ENCODE measurements at regions not wholly inside any gene's neighbourhood (a gene's known extent, or its start where the extent isn't known, plus 50 kb on each side); places are given as distances from the start of the nearest gene placed in this dataset.
"Not testable (repeated sequence)": the region's sequence is repeated elsewhere in the genome, so short reads cannot be mapped to it uniquely, and the experiment has no call there.

DNA sequence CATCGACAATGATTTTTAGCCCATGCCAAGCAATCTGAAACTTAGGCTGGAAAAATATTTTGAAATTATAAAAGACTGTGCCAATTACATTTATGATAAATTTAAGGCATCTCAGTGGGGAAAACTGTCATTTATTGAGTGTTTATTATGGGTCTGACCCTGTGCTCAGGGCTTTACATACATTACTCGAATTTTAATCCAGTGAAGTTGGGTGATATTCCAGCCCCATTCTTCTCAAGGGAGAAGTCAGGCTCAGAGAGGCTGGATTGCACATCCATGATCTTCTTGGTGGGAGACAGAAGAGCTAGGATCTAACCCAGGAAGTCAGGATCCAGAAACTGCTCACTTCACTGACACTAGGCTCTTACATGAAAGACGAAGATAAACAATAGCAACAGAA lies 260.8 kb downstream of the QDPR start:
- FAIRE-seq (no peak), DNase-seq (ENCODE audit: low spot score in 2 of 2) (no peak)

DNA sequence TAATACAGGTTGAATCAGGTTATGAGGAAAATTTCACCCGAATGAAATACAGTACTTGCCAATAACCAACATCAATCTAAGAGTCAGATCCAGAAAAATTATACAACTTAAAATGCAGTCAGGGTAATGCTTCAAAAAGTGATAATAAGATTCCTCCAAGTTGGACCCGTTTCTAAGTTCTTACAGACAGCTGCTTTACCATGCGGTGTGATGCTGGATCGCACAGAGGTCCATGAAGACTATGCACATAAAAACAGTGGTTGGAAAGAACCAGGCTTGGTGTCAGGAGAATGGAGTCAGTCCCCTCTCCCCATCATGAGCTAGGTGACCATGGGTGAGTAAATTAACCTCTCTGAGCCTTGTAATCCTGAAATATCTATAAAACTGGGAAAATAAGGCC lies 261.3 kb downstream of the QDPR start:
- DNase-seq (ENCODE audit: low spot score in 2 of 2) (no peak), FAIRE-seq (no peak)

DNA sequence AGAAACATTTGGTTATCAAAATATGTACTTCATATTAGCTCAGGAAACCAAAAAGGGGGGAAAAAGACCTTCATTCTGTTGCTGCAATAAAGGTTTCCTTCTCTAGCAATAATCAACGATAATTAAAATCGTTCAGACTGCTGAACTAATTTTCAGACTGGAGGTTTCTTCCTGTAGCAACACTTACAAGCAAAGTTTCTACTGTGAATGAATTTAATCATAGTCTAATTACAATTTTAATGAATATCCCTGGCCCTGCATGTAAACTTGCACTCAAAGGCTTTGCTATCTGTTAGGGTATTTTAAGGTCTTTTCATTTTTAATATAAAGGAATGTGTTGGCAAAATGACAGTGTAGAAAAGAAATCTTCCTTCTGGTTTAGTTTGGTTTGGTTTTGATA lies 265.2 kb downstream of the QDPR start:
- DNase-seq (ENCODE audit: low spot score in 2 of 2) (no peak), FAIRE-seq (no peak)

DNA sequence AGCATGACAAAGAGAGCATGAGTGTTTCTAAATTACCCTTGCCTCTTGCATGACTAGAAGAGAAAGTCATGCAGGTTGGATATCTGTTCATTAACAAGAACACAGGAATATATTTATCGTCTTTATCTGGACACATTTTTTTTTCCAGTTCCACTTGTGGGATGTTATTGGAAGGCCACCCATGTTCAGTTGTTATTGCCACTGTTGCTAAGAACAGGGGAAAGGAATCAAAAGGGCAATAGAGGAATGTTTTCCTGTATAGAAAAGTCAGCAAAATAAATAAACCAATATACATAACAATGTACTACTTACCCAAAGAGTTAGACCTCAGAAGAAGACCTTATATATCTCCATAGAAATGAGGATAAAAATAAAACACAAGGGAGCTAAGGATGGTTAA lies 270.1 kb downstream of the QDPR start:
- FAIRE-seq (no peak), DNase-seq (ENCODE audit: low spot score in 2 of 2) (no peak)

DNA sequence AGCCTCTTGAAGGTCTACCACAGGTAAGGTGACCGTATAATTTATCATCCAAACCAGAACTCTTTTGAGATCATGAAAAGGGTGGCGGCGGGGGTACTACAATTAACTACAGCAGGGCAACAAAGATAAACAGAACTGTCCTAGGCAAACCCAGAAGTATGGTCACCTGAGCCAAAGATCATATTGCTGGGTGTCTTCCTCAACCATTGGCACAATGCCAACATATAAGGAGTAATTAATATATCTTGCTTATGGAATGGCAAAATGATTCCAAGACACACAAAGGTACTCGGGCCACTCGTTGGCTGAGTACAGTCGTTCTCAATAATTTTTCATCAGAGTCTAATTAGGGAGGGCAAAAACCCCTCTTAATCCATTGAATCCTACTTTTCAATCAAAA lies 273.3 kb downstream of the QDPR start:
- FAIRE-seq = no peak

DNA sequence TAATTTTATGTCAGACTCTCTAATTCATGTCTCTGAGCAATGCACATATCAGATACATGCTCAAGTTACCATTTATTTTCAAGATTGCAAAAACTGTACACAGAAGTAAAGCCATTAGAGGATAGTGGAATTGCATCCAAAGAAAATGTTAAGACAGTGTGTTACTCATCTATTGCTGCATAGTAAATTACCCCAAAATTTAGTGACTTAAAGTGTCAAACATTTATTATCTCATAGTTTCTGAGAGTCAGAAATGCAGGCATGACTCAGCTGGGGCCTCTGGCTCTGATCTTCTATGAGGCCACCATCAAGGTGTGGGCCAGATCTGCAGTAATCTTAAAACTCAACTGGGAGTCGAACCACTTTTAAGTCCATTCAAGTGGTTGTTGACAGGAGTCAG lies 275.2 kb downstream of the QDPR start:
- FAIRE-seq (no peak), DNase-seq (ENCODE audit: low spot score in 2 of 2) (no peak)

More for the DNA sequence above, 273.3 kb downstream of the QDPR start:
- DNase-seq (ENCODE audit: low spot score in 2 of 2) = no peak

DNA sequence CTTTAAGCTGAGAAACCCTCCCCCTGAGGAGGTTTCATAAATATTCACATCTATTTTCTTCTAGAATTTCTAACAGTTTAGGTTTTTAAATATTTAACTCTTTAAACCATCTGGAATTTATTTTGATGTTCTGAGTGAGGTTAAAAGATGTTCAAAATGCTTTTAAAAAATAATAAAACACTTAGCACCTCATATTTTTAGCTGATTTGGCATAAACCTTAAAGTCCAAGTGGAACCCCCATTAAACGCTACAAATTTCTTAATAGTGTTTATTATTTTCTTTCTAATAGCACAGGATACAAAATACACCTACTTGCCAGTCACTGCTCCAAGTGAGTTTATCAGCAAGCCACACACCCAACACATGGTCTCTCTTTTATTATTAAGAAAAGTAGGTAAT lies 277.2 kb downstream of the QDPR start:
- FAIRE-seq (no peak), DNase-seq (ENCODE audit: low spot score in 2 of 2) (no peak)

DNA sequence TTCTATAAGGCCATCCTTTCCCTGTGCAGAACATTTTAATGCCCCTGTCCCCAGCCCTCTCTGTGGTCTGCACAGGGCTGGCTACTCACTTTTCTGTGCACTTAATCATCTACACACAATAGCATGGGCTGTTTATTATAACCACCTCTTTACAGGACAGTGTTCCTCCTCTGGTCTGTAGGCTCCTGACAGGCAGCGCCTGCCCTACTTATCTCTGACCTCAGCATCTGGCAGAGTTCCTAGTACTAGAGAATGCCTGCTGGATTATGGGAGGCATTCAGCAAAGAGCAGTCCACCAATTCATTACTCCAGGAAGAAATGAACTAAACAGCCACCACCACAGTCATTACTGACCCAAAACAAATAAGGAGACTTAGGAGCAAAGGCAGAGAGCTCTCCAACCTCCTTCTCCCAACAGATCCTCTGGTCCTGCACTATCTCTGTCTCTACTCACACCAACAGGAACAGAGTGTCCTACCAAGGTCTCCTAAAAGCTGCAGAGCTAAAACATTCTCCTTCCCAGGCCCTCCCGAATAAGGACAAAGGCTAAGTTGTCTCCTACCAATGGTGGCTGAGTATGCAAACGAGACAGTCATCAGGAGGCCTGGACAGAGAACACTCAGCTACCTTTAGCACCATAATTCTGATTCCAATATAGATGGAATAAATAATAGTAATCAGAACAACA lies 279.2 kb downstream of the QDPR start:
- no peak for FAIRE-seq
- peak; percentile 6 to 11 for DNase-seq (ENCODE audit: low spot score in 2 of 2)

DNA sequence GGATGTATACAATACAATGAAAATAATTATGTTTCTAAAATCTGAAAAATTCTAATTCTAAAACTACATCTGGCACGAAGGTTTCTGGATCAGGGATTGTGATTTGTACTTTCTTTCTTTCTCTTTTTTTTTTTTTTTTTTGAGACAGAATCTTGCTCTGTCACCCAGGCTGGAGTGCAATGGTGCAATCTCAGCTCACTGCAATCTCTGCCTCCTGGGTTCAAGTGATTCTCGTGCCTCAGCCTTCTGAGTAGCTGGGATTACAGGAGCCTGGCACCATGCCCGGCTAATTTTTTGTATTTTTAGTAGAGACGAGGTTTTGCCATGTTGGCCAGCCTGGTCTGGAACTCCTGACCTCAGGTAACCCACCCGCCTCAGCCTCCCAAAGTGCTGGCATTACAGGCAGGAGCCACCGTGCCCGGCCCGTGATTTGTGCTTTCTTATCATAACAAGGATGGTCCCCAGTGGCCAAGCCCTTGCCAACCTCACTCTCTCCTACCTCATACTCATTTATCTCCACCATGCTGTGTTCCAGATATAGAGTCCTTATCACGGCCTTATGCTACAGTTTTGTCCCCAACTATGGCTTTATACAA lies 279.9 kb downstream of the QDPR start:
- not testable (repeated sequence) for FAIRE-seq; DNase-seq (ENCODE audit: low spot score in 2 of 2)

DNA sequence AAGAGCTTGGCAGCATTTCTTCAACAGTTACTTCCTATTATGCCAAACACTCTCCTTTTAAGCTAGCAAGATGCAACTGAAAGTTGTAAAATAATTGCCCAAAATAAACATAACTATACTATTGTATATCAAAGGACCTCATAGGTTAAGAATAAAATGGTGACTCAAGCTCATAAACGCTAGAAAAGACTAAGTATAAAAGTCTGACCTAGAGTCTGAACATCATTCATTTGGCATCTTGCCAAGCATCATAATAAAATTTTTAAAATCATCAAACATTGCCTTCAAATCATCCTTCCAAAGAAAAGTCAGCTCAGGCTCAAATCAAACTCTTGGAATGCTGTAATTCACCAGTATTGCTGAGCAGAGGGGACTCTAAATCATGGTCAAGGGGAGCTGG lies 281.2 kb downstream of the QDPR start:
- DNase-seq (ENCODE audit: low spot score in 2 of 2) (no peak), FAIRE-seq (no peak)

DNA sequence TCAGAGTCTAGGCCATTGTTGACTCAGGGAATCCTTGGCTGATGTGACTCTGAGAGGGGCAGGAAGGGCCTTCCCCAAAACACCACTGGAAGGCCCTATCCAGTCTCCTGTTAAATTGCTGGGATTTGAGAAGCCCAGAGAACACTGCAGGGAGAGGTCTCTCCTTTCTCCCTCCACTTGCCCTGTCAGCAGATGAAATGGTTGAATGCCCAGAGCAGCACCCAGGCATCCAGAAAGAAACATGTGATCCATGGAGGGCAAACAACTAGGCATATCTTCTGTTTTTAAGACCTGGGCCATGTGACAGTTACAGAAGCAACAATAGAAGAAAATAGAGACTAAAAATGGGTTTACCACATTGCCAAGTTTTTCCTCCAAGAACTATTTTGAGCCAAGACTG lies 291.1 kb downstream of the QDPR start:
- FAIRE-seq = no peak

DNA sequence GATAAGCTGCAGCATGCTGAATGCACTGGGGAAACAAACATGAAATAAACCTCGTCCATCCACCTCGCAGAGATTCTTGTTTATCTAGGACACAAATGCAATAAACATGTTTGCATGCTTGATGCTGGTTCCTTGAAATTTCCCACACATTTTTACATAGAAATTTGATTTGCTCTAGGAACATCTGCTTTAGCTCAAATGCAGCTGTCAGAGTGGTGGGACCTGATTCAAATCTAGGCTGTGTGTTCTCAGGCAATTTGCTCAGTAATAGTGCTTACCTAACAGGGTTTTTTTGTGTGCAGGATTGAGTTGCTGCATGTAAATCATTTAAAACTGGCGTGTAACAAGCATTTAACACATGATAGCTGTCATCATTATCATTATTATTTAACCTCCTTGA lies 293.1 kb downstream of the QDPR start:
- FAIRE-seq (no peak), DNase-seq (ENCODE audit: low spot score in 2 of 2) (no peak)

More for the DNA sequence above, 291.1 kb downstream of the QDPR start:
- no peak for DNase-seq (ENCODE audit: low spot score in 2 of 2)

DNA sequence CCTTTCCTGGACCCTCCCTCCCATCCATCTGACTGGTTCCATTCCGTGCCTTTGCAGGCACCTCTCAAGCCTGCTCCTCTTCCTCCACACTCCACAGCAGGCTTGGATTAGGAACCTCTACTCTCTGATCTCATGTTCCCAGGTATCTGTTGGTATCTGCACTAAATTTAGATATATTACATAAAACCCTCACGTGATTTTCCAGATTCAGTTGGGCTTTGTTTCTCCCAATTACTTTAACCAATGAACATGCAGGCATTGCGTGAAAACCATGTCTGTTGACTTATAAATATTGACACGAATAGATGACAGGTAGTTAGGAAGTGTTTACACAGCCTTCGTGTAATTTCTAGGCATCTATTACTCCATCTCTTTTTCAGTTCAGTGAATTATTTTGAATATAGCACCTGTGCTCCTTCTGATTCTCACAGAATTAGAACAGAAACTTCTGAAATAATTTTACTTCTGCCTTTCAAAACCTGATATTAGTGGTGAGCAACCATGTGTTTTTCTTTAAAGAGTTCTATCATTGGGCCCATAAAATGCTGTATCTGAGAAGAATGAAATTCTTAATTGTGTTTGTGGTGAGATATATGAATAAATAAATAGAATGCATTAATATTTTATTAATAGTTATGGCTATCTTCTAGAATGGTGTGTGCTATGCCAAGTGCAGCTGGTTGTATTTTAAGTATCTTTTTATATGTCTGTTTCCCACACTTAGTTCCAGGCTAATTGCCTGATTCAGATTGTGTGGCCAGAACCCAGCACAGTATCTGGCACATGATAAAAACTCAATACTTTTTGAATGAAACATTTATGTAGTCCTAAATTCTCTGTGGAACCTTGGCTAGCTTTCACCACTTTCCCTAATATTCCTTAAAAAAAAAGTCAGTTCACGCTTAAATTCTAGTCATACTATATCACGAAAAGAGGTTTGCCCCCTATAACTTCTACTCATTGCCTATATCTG lies 304.8 kb downstream of the QDPR start:
- DNase-seq (ENCODE audit: low spot score in 2 of 2) (no peak), FAIRE-seq (no peak)

DNA sequence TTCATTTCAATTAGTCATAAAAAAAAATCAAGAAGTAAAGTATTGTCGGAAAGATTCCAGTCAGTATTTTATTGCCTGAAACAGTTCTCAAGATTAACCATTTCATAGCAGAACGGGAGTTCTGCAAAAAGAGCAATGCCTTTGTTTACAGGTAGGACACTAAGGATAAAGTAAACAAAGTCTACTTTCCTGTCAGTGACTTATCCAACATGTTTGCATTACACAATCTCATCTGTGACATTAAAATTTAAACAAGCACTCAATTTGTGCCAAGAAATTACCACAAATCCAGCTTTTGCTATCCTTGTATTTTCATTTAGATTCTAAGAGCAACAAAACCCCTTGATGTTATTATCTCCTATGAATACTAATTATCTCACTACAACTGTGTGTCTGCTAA lies 306.5 kb upstream of the LDB2 start:
- FAIRE-seq = no peak

DNA sequence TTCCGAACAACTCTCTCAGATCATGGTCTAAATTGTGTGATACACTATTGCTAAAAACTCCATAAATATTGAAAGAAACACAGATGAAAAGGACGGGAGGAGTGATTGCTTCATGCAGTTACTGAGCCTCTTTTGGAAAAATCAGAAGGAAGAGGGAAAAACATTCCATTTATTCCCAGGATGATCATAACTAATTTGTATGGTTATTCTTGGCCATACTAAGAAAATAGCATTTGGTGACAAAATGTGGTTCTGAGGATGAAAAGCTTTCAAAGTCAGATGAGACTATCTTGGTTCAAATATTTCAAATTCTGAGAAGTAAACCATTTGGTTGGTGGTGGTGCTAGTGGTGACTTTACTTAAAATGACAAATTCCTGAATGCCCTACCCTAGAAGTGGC lies 305.4 kb upstream of the LDB2 start:
- no peak for FAIRE-seq

More for the DNA sequence above, 306.5 kb upstream of the LDB2 start:
- no peak for DNase-seq (ENCODE audit: low spot score in 2 of 2)

DNA sequence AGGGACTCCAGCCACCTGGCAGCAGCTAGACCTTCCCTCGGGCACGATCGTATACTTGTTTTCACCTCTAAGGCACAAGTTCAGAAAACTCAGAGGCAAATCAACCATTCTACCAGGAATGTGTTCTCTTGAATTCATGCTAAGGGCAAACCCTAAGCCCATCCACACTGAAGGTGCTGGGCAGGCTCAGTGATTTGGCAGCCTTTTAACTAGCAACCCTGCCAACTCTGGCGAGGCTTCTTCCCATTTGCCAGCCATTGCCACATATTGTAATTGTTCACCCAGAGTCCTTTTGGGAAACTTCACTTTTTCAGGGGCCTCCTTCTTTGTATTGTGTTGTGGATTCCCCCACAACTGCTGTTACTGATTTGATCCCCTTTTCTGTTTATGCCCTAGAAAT lies 298.6 kb upstream of the LDB2 start:
- DNase-seq (ENCODE audit: low spot score in 2 of 2) = no peak
- FAIRE-seq = no peak

More for the DNA sequence above, 305.4 kb upstream of the LDB2 start:
- no peak for DNase-seq (ENCODE audit: low spot score in 2 of 2)

DNA sequence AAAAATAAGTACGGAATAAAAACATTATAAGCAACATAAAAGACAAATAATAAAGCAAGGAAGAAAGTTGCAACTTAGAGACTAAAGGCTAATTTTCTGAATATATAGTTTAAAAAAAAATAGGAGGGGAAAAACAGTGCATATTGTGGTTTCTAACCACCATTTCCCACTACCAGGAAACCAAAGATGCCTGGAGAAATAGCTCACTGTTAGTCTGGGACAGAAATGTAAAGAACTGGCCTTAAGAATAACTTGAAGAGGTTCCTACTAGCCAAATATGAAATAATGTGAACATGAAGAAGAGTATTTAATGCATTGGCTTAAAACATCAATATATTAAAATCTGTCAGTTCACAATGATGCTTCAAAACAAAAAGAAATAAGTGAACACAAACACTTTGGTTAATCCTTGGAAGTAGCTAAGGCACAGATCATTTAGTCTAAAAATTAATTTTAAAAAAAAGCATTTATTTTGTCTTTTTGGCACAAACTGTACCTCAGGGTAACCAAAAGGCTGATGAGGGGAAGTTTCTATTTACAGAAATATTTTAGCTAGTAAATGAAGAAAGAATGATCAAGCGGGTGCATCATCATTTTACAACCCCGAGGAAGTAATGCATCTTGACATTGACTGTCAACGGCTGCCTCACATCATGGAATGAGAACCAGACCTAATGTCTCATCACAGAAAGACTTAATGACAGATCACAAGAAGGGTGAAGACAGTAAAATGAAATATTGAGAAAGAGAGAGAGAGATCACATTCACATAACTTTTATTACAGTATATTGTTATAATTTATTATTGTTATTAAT lies 297.2 kb upstream of the LDB2 start:
- no peak for FAIRE-seq
- no peak for DNase-seq (ENCODE audit: low spot score in 2 of 2)

DNA sequence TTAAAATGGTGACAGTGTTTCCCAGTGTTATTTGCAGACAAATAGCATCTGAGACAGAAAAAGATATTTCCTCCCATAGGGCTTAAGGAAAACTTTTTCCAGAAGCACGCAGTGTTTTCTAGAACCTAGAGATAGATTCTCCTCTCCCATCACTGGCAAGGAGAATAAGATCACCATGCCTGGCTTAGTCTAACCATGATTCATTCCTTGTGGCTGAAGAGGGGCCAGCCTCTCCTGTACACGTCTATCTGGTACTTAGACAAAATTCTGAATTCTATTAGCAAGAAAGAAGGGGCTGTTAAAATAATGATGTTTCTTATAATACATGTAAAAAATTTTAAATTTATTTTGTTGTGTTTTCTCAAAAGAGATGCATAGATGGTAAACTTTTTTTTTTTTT lies 296.1 kb upstream of the LDB2 start:
- FAIRE-seq = no peak
- no peak for DNase-seq (ENCODE audit: low spot score in 2 of 2)

DNA sequence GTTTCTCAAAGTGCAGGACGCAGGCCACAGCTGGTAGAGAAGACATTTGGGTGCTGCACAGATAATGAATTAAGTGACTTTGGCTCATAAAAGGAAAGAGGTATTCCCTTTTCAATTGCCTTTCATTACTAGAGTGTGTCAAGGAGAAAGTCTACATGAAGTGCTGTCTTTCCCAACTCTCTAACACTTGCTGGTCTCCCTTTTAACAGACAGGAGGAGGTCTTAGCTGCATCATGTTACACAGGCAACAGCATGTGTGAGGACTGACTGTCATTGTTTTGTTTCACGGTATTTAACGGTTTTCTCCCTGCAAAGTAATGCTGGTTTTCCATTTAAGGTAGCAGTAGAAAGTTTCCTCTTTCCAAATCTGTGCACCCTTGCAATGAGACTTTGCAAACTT lies 291.3 kb upstream of the LDB2 start:
- FAIRE-seq (no peak), DNase-seq (ENCODE audit: low spot score in 2 of 2) (no peak)

DNA sequence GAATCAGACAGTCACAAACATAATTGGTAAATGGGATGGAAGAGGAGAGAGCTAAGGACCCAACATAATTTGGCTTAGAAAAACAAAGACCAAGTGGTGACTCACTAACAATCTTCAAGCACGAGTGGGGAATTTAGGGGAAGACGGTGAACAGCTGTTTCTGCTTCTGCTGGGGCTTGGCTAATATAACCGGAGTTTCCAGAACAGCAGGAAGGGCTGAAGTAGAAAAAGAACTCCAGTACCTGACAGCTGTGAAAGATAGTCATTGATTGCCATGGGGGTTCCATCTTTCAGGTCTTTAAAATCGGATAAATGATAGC lies 290.9 kb upstream of the LDB2 start:
- DNase-seq (ENCODE audit: low spot score in 2 of 2) (no peak), FAIRE-seq (no peak)
